GM10266 (cell line): ENCODE measurements at regions not wholly inside any gene's neighbourhood (a gene's known extent, or its start where the extent isn't known, plus 50 kb on each side); places are given as distances from the start of the nearest gene placed in this dataset.

Experiments used
- DNase-seq: peaks from one replicate; pipeline ENCODE4 v3.0.0; 2012; ENCODE audit errors: extremely low spot score
- TF ChIP-seq, protein P1 (sequence below): IDR thresholded peaks from 2 replicates; pipeline ENCODE4 v1.5.1; 2012; ENCODE audit warnings: mild to moderate bottlenecking, low read depth; ENCODE audit not compliant: control insufficient read depth, insufficient read depth; ENCODE audit errors: missing control alignments

DNA sequence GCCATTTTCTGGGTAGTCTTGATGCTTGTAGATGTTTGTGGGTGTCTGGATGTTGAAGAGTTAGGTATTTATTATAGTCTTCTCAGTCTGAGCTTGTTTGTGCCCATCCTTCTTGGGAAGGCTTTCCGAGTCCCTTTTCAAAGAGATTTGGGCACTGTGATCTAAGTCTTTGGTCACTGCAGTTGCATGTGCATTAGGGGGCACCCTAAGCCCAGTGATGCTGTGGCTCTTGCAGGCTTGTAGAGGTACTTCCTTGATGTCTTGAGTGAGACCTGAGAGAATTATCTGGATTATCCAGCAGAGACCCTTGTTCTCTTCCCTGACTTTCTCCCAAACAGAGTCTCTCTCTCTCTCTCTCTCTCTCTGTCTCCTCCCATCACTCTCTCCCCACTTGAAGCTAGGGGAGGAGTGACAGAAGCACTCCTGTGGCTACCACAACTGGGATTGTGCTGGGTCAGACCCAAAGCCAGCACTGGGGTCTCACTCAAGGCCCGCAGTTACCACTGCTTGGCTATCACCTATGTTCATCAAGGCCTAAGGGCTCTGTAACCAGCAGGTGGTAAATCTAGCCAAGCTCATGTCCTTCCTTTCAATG, 68.5 kb downstream of the TMCO5A start:
- DNase-seq = peak; percentile 24
- TF ChIP-seq, protein P1, sequence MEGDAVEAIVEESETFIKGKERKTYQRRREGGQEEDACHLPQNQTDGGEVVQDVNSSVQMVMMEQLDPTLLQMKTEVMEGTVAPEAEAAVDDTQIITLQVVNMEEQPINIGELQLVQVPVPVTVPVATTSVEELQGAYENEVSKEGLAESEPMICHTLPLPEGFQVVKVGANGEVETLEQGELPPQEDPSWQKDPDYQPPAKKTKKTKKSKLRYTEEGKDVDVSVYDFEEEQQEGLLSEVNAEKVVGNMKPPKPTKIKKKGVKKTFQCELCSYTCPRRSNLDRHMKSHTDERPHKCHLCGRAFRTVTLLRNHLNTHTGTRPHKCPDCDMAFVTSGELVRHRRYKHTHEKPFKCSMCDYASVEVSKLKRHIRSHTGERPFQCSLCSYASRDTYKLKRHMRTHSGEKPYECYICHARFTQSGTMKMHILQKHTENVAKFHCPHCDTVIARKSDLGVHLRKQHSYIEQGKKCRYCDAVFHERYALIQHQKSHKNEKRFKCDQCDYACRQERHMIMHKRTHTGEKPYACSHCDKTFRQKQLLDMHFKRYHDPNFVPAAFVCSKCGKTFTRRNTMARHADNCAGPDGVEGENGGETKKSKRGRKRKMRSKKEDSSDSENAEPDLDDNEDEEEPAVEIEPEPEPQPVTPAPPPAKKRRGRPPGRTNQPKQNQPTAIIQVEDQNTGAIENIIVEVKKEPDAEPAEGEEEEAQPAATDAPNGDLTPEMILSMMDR = peak; percentile 63

DNA sequence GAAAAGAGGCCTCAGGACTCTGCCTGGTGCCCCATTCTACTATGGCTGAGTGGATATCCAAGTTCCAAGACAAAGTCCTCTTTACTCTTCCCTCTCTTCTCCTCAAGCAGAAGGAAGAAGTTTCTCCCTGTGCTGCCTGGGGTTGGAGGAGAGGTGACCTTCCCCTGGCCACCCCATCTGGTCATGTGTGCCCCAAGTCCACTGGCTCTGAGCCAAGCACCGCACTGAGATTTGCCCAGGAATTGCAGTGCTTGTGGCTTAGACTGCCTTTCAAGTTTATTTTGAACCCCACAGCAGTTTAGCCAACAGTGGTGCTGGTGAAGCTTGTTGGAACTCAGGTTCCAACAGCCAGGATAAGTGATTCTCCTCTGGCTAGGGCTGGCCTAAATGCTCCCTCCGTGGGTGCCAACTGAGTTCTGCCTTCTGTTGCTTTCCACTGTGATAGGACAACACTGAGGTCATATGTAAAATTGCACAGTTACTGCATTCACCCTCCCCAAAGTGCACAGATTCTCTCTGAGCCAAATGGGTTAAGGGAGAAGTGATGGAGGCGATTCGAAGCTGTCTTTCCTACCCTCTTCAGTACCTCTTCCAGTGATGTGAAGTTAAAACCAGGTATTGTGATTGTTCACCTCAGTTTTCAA, 69.9 kb downstream of the TMCO5A start:
- TF ChIP-seq, protein P1 = no peak
- DNase-seq = no peak

DNA sequence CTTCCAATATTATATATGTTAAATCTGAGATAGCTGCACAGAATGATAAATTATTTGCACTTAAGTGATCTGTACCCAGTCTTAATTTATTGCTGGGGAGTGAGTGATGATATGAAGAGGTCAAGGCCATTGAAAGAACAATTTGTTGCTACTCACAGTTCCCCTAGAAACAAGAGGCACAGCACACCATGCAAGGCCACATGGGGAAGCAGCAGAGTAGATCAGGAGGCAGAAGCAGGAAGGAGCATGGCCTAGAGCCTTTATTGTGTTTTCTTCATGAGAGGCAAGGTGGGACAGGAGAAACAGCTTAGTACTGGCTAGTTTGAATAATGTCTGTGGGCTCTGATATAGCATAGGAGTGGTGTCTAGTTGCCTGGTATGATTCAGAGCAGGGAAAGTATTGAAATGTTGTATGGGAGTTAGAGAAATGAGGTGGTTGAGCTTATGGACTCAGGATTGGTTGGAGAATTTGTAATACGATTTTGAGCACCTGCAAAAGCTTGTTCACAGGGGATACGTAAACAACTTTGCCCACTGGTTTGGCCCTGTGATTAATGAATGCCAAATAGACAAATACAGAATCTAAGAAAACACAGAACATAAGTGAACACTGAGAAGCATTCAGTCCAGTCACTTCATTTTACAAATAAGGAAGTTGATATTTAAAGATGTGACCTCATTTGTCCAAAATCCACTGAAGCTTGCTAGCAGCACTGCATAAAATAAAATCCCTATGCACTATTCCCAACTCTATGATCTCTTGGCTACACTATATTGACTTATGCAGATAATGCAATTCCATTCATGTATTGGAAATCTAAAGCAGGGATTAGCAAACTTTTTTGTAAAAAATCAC, 71.7 kb downstream of the TMCO5A start:
- TF ChIP-seq, protein P1 = no peak
- DNase-seq = no peak

DNA sequence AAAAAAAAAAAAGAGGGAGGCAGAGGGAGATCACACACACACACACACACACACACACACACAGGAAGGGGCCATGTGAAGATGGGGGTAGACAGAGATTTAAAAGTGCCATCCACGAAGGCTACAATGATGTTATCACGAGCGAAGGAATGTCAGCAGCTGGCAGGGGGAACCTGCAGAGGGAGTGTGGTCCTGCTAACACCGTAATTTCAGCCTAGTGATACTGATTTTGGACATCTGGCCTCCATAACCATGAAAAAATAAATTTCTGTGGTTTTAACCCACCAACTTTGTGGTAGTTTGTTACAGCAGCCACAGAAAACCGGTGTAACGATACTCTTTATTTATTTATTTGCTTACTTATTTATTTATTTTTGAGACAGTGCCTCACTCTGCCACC, 76.0 kb downstream of the TMCO5A start:
- TF ChIP-seq, protein P1 = no peak

DNA sequence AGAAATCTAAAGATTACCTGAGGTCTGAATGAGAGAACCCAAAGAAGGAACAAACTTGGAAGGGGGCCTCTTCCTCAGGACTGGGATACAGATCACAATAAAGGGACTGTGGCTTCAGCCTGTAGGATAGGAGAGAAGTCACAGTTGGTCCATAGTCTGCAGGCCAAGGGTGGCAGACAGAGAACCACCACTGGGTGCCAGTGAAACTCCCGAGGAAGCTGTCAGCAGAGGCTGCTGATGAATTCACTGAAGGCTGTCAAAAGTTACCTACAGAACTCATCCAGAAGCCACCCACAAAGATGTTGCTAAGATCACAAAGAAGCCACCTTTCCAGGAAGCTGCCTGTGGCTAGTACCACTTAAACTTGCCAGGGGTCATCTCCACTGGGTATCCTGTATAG, 78.5 kb downstream of the TMCO5A start:
- DNase-seq = no peak
- TF ChIP-seq, protein P1 = no peak

More for the DNA sequence above, 76.0 kb downstream of the TMCO5A start:
- no peak for DNase-seq

DNA sequence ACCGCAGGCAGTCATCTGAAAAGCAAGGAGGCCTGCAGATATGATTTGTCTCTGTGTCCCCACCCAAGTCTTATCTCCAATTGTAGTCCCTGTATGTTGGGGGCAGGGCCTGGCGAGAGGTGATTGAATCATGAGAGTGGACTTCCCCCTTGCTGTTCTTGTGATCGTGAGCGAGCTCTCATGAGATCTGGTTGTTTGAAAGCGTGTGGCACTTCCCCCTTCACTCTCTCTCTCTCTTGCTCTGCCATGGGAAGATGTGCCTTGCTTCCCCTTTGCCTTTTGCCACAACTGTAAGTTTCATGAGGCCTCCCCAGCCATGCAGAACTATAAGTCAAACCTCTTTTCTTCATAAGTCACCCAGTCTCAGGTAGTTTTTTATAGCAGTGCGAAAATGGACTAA, 83.3 kb downstream of the TMCO5A start:
- TF ChIP-seq, protein P1 = no peak

More for the DNA sequence above, 83.3 kb downstream of the TMCO5A start:
- no peak for DNase-seq
